Keratinocyte (primary cell): ENCODE measurements at regions not wholly inside any gene's neighbourhood (a gene's known extent, or its start where the extent isn't known, plus 50 kb on each side); places are given as distances from the start of the nearest gene placed in this dataset.

Source experiments
- EZH2 ChIP-seq: IDR thresholded peaks from one replicate; pipeline ENCODE4 v1.6.1; 2012; ENCODE audit warnings: inconsistent platforms, mild to moderate bottlenecking, low read length, moderate library complexity
- TF ChIP-seq, protein P1 (sequence below), 3 experiments: IDR thresholded peaks in 1 of 3; conservative IDR thresholded peaks in 1 of 3; optimal IDR thresholded peaks in 1 of 3; 2 replicates in 2 of 3; 3 replicates in 1 of 3; pipeline versions ENCODE3 to v1.5.1; 2011; ENCODE audit warnings: low read length in 3 of 3, mild to moderate bottlenecking in 3 of 3, moderate library complexity in 2 of 3, control low read depth in 1 of 3, inconsistent platforms in 1 of 3; ENCODE audit not compliant: insufficient read depth in 2 of 3; ENCODE audit errors: extremely low read depth in 1 of 3

DNA sequence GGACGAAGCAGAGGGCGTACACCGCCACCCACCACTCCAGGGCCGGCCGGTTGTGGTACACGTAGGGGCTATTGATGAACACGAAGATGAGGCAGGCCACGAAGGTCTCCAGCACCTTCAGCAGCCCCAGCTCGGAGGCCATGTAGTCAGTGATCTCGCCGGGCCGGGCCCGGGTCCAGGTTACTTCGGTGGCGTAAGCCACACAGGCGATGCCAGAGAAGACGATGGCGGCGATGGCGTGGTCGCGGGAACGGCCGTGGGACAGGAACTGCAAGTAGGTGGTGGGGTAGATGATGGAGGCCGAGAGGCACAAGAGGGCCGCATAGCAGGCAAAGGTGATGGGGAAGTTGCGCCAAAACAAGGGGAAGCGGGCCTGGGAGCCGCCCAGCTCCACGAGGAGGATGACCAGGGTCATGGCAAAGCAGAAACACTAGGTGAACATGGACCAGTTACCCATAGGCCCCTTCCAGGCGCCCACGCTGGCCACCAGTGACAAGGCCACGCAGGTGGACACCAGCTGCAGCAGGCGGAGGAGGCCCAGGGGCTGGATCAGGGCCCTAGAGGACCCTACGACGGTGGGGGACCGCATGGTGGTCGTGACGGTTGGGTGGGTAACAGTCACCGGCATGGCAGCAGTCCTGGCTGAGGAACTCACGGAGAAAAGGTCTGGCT lies 128.4 kb upstream of the FAM98A start:
- TF ChIP-seq, protein P1, sequence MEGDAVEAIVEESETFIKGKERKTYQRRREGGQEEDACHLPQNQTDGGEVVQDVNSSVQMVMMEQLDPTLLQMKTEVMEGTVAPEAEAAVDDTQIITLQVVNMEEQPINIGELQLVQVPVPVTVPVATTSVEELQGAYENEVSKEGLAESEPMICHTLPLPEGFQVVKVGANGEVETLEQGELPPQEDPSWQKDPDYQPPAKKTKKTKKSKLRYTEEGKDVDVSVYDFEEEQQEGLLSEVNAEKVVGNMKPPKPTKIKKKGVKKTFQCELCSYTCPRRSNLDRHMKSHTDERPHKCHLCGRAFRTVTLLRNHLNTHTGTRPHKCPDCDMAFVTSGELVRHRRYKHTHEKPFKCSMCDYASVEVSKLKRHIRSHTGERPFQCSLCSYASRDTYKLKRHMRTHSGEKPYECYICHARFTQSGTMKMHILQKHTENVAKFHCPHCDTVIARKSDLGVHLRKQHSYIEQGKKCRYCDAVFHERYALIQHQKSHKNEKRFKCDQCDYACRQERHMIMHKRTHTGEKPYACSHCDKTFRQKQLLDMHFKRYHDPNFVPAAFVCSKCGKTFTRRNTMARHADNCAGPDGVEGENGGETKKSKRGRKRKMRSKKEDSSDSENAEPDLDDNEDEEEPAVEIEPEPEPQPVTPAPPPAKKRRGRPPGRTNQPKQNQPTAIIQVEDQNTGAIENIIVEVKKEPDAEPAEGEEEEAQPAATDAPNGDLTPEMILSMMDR (optimal IDR thresholded peaks at IDR 0.05 in 1 of 3, IDR thresholded peaks at IDR 0.05 in 1 of 3, conservative IDR thresholded peaks at IDR 0.05 in 1 of 3; ENCODE audit: extremely low read depth in 1 of 3, insufficient read depth in 2 of 3, low read length in 3 of 3): no peak
- TF ChIP-seq EZH2: no peak
